H9 (cell line): ENCODE measurements at regions not wholly inside any gene's neighbourhood (a gene's known extent, or its start where the extent isn't known, plus 50 kb on each side); places are given as distances from the start of the nearest gene placed in this dataset.

Experiments
- DNase-seq: peaks from one replicate; pipeline ENCODE4 v3.0.0-alpha.2; 2017
- H2AFZ ChIP-seq: one replicate; pipeline ENCODE4 v1.6.1; 2013; ENCODE audit warnings: mild to moderate bottlenecking, low read length, control low read depth, moderate library complexity
- H2AK5ac ChIP-seq: 2 replicates; pipeline ENCODE4 v1.6.1; 2013; ENCODE audit warnings: low read length, control low read depth, mixed read lengths; ENCODE audit not compliant: insufficient read length
- H2BK120ac ChIP-seq: one replicate; pipeline ENCODE4 v1.6.1; 2013; ENCODE audit warnings: low read depth, mild to moderate bottlenecking, low read length, control low read depth, inconsistent platforms; ENCODE audit not compliant: poor library complexity, severe bottlenecking
- H2BK12ac ChIP-seq: 2 replicates; pipeline ENCODE4 v1.6.1; 2013; ENCODE audit warnings: low read length, control low read depth, mixed read lengths, low read depth; ENCODE audit not compliant: insufficient read length
- H2BK15ac ChIP-seq: 2 replicates; pipeline ENCODE4 v1.6.1; 2013; ENCODE audit warnings: low read depth, low read length, control low read depth
- H2BK20ac ChIP-seq: one replicate; pipeline ENCODE4 v1.6.1; 2013; ENCODE audit warnings: low read depth, mild to moderate bottlenecking, low read length, control low read depth, inconsistent platforms; ENCODE audit not compliant: poor library complexity, severe bottlenecking
- H2BK5ac ChIP-seq: 2 replicates; pipeline ENCODE4 v1.6.1; 2013; ENCODE audit warnings: low read length, control low read depth, mixed read lengths; ENCODE audit not compliant: insufficient read length
- H3K14ac ChIP-seq: 2 replicates; pipeline ENCODE4 v1.6.1; 2013; ENCODE audit warnings: low read length, control low read depth; ENCODE audit not compliant: insufficient read depth
- H3K18ac ChIP-seq: 2 replicates; pipeline ENCODE4 v1.6.1; 2013; ENCODE audit warnings: low read depth, mild to moderate bottlenecking, mixed read lengths, low read length, control low read depth; ENCODE audit not compliant: insufficient read length
- H3K23ac ChIP-seq: 2 replicates; pipeline ENCODE4 v1.6.1; 2013; ENCODE audit warnings: low read length, control low read depth, mixed read lengths, low read depth; ENCODE audit not compliant: insufficient read length
- H3K23me2 ChIP-seq: 2 replicates; pipeline ENCODE4 v1.6.1; 2013; ENCODE audit warnings: low read depth, mild to moderate bottlenecking, mixed read lengths, low read length, control low read depth; ENCODE audit not compliant: insufficient read length, poor library complexity, severe bottlenecking
- H3K27ac ChIP-seq: 2 replicates; pipeline ENCODE4 v1.5.1; 2013; ENCODE audit warnings: low read length, control low read depth, mixed read lengths, low read depth; ENCODE audit not compliant: insufficient read length
- H3K27me3 ChIP-seq: 2 replicates; pipeline ENCODE4 v1.6.1; 2013; ENCODE audit warnings: low read length, control low read depth, inconsistent platforms; ENCODE audit not compliant: insufficient read depth
- H3K4ac ChIP-seq: 2 replicates; pipeline ENCODE4 v1.6.1; 2013; ENCODE audit warnings: low read depth, mild to moderate bottlenecking, control low read depth, inconsistent platforms, low read length, moderate library complexity
- H3K4me1 ChIP-seq: 2 replicates; pipeline ENCODE4 v1.6.1; 2013; ENCODE audit warnings: low read length, control low read depth, inconsistent platforms; ENCODE audit not compliant: insufficient read depth
- H3K4me2 ChIP-seq: 2 replicates; pipeline ENCODE4 v1.6.1; 2013; ENCODE audit warnings: low read length, control low read depth, mixed read lengths; ENCODE audit not compliant: insufficient read length, insufficient read depth
- H3K56ac ChIP-seq: 2 replicates; pipeline ENCODE4 v1.6.1; 2013; ENCODE audit warnings: low read depth, mild to moderate bottlenecking, mixed read lengths, low read length, control low read depth; ENCODE audit not compliant: insufficient read length
- H3K79me1 ChIP-seq: 2 replicates; pipeline ENCODE4 v1.6.1; 2013; ENCODE audit warnings: low read depth, mild to moderate bottlenecking, moderate library complexity, low read length, control low read depth, inconsistent platforms; ENCODE audit not compliant: insufficient read depth, poor library complexity, severe bottlenecking
- H3K79me2 ChIP-seq: 2 replicates; pipeline ENCODE4 v1.6.1; 2013; ENCODE audit warnings: low read length, control low read depth, inconsistent platforms; ENCODE audit not compliant: insufficient read depth
- H3K9ac ChIP-seq: 2 replicates; pipeline ENCODE4 v1.6.1; 2013; ENCODE audit warnings: low read length, control low read depth, mixed read lengths; ENCODE audit not compliant: insufficient read length; ENCODE audit errors: extremely low read depth
- H3K9me3 ChIP-seq: one replicate; pipeline ENCODE4 v1.6.1; 2013; ENCODE audit warnings: low read depth, low read length, inconsistent platforms; ENCODE audit not compliant: control insufficient read depth
- H3T11ph ChIP-seq: one replicate; pipeline ENCODE4 v1.6.1; 2013; ENCODE audit warnings: mild to moderate bottlenecking, low read length, control low read depth, inconsistent platforms
- H4K20me1 ChIP-seq: one replicate; pipeline ENCODE4 v1.6.1; 2013; ENCODE audit not compliant: control insufficient read depth, insufficient read length, insufficient read depth
- H4K5ac ChIP-seq: 2 replicates; pipeline ENCODE4 v1.6.1; 2013; ENCODE audit warnings: low read depth, mild to moderate bottlenecking, mixed read lengths, low read length, control low read depth; ENCODE audit not compliant: insufficient read length
- H4K8ac ChIP-seq: replicated peaks from 2 replicates; pipeline ENCODE4 v1.6.1; 2013; ENCODE audit warnings: low read length, control low read depth, mixed read lengths, low read depth; ENCODE audit not compliant: insufficient read length
- H4K91ac ChIP-seq: 2 replicates; pipeline ENCODE4 v1.6.1; 2013; ENCODE audit warnings: low read depth, mild to moderate bottlenecking, moderate library complexity, mixed read lengths, low read length, control low read depth; ENCODE audit not compliant: insufficient read length
- H3K27ac Mint-ChIP-seq, 3 experiments: 2 replicates in 2 of 3; 3 replicates in 1 of 3; pipeline ENCODE4 v1.8.0; 2020 to 2021; ENCODE audit warnings: mixed read lengths in 3 of 3, mild to moderate bottlenecking in 1 of 3, moderate library complexity in 1 of 3
- H3K27me3 Mint-ChIP-seq: 2 replicates; pipeline ENCODE4 v1.8.0; 2021; ENCODE audit warnings: low read depth, mild to moderate bottlenecking, moderate library complexity, mixed read lengths
- H3K36me3 Mint-ChIP-seq, 3 experiments: 2 replicates in 2 of 3; 3 replicates in 1 of 3; pipeline ENCODE4 v1.8.0; 2020 to 2021; ENCODE audit warnings: low read depth in 3 of 3, mixed read lengths in 3 of 3; ENCODE audit not compliant: insufficient read depth in 1 of 3
- H3K4me1 Mint-ChIP-seq, 2 experiments: 2 replicates each; pipeline ENCODE4 v1.8.0; 2020; ENCODE audit warnings: mixed read lengths in 2 of 2
- H3K4me3 Mint-ChIP-seq, 2 experiments: 2 replicates in 1 of 2; 3 replicates in 1 of 2; pipeline ENCODE4 v1.8.0; 2020 to 2021; ENCODE audit warnings: mild to moderate bottlenecking in 2 of 2, mixed read lengths in 2 of 2, moderate library complexity in 1 of 2
- H3K9me3 Mint-ChIP-seq, 2 experiments: 2 replicates in 1 of 2; 3 replicates in 1 of 2; pipeline ENCODE4 v1.8.0; 2020; ENCODE audit warnings: mild to moderate bottlenecking in 2 of 2, mixed read lengths in 2 of 2, moderate library complexity in 1 of 2
- WGBS: extraction: QIAGEN DNeasy Blood & Tissue Kit; methylation state at CpG from one replicate; pipeline ENCODE4 v1.1.7; 2013; ENCODE audit warnings: missing lambda C conversion rate, low lambda C conversion rate, mixed read lengths; ENCODE audit not compliant: insufficient read length; ENCODE audit errors: extremely low coverage; 5-methylcytosine and 5-hydroxymethylcytosine counted together
- TF ChIP-seq, protein P1 (sequence below): fragments of 200-600 bp; sonication (generic); conservative IDR thresholded peaks from 3 replicates; pipeline ENCODE4 v1.8.0; 2021; ENCODE audit warnings: antibody characterized with exemption, mild to moderate bottlenecking

GRCh38 chr10:78459639-78460037 lies 426.0 kb downstream of the RPS24 start:
- Histone ChIP-seq H3T11ph (no peak overlapping the region), H3K4me1 (no peaks in the 10 kb centered on the region), H3K4ac (no peak overlapping the region), H2BK120ac (no peak overlapping the region), H3K18ac (no peak overlapping the region), H4K5ac (no peak overlapping the region), H3K79me1 (no peaks in the 10 kb centered on the region), H4K20me1 (no peaks in the 10 kb centered on the region), H2BK12ac (no peak overlapping the region), H3K23ac (no peak overlapping the region), H3K9me3 (no peaks in the 10 kb centered on the region), H2AFZ (no peak overlapping the region), H2BK5ac (no peak overlapping the region), H3K27me3 (no peaks in the 10 kb centered on the region), H2BK20ac (no peak overlapping the region), H2AK5ac (no peak overlapping the region), H3K79me2 (no peaks in the 10 kb centered on the region), H3K9ac (no peak overlapping the region), H3K56ac (no peak overlapping the region), H2BK15ac (no peak overlapping the region), H3K23me2 (no peaks in the 10 kb centered on the region), H4K91ac (no peak overlapping the region), H3K14ac (no peak overlapping the region), H4K8ac (no peak overlapping the region), H3K27ac (no peak overlapping the region), H3K4me2 (no peak overlapping the region)
- Mint-ChIP-seq H3K27ac (no peak overlapping the region), H3K27me3 (peaks cover 12% of the 10 kb centered on the region), H3K36me3 (no peaks in the 10 kb centered on the region), H3K4me3 (no peak overlapping the region), H3K4me1 (peaks cover 7 to 11% of the 10 kb centered on the region in 2 experiments), H3K9me3 (no peaks in the 10 kb centered on the region)
- TF ChIP-seq, protein P1, sequence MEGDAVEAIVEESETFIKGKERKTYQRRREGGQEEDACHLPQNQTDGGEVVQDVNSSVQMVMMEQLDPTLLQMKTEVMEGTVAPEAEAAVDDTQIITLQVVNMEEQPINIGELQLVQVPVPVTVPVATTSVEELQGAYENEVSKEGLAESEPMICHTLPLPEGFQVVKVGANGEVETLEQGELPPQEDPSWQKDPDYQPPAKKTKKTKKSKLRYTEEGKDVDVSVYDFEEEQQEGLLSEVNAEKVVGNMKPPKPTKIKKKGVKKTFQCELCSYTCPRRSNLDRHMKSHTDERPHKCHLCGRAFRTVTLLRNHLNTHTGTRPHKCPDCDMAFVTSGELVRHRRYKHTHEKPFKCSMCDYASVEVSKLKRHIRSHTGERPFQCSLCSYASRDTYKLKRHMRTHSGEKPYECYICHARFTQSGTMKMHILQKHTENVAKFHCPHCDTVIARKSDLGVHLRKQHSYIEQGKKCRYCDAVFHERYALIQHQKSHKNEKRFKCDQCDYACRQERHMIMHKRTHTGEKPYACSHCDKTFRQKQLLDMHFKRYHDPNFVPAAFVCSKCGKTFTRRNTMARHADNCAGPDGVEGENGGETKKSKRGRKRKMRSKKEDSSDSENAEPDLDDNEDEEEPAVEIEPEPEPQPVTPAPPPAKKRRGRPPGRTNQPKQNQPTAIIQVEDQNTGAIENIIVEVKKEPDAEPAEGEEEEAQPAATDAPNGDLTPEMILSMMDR = no peak
- WGBS = no CpG with 5 or more reads among the region's 3 CpGs
- DNase-seq = no peak
